ENCODE measurements at regions not wholly inside any gene's neighbourhood (a gene's known extent, or its start where the extent isn't known, plus 50 kb on each side); places are given as distances from the start of the nearest gene placed in this dataset.

DNA sequence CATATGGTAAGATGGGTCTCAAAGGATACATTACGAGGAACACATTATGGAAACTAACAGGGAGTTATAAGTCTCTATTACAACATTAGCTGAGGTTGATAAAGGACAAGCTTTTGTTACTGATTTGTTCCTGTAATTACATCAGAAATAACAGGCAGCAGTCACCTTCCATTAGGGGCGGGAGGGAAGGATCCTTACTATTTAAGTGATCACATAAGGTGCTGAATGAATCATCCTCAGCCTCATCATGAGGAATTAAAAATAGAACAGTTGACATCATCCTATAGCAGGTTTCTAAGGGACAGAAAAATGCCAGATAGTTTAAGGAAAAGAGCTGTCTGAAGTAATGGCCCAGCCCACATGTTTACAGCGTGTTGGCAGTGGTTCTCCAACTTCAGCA is 86.9 kb upstream of the MGAT5 start:
- POLR2A ChIA-PET, result interaction anchor here (0.9 to 1.3 kb wide), 4 partner anchors 9 to 45 kb away, joined by 3 to 5 read pairs (median 3); no protein-coding TSS in a partner anchor
- H3K9me3 Mint-ChIP-seq (ENCODE audit: unreplicated experiment), result no peaks in the 10 kb centered on the region

DNA sequence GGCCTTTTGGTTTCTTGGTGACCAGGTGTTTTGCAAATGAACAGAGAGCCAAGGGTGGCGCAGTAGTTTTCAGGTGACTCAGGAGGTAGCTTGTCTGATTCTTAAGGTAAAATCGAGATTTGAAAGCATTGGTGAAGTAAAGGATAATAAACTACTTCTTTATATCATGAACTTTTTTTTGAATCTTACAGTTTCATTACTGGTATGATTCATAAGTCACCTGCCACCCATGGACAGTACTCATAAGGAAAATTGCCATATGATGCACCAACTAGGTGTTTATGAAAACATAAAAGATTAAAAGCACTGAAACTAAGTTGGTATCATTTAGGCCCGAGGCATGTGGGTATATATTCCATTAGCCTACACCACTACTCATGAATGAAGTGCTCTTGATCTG is 84.1 kb upstream of the MGAT5 start:
- intact Hi-C loops (cut with micrococcal nuclease), result no loop called here
- TF ChIP-seq, protein P1, sequence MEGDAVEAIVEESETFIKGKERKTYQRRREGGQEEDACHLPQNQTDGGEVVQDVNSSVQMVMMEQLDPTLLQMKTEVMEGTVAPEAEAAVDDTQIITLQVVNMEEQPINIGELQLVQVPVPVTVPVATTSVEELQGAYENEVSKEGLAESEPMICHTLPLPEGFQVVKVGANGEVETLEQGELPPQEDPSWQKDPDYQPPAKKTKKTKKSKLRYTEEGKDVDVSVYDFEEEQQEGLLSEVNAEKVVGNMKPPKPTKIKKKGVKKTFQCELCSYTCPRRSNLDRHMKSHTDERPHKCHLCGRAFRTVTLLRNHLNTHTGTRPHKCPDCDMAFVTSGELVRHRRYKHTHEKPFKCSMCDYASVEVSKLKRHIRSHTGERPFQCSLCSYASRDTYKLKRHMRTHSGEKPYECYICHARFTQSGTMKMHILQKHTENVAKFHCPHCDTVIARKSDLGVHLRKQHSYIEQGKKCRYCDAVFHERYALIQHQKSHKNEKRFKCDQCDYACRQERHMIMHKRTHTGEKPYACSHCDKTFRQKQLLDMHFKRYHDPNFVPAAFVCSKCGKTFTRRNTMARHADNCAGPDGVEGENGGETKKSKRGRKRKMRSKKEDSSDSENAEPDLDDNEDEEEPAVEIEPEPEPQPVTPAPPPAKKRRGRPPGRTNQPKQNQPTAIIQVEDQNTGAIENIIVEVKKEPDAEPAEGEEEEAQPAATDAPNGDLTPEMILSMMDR (IDR thresholded peaks at IDR 0.05; ENCODE audit: unreplicated experiment), result no peak
- no peaks in the 10 kb centered on the region for H3K9me3 Mint-ChIP-seq (ENCODE audit: unreplicated experiment)
- ChIA-PET CTCF (no interaction called here), POLR2A (interaction anchor here (0.7 to 1.4 kb wide), 3 partner anchors 8 to 32 kb away, joined by 3 to 5 read pairs (median 3); no protein-coding TSS in a partner anchor)
- no peak overlapping the region for H3K27ac Mint-ChIP-seq (ENCODE audit: low read depth, unreplicated experiment)
- peaks cover 19% of the 10 kb centered on the region for H3K4me1 Mint-ChIP-seq (ENCODE audit: insufficient read depth, unreplicated experiment)
- no peak overlapping the region for H3K4me3 Mint-ChIP-seq (ENCODE audit: unreplicated experiment)
- no TSS peak for BruUV-seq (replicated peaks)
- no peaks in the 10 kb centered on the region for H3K27me3 Mint-ChIP-seq (ENCODE audit: insufficient read depth, unreplicated experiment)
- no peak for DNase-seq (ENCODE audit: unreplicated experiment)
- no peaks in the 10 kb centered on the region for H3K36me3 Mint-ChIP-seq (ENCODE audit: insufficient read depth, unreplicated experiment)

More for the DNA sequence above, 86.9 kb upstream of the MGAT5 start:
- no peaks in the 10 kb centered on the region for H3K36me3 Mint-ChIP-seq (ENCODE audit: insufficient read depth, unreplicated experiment)
- peak overlapping the region; percentile 63 for H3K27ac Mint-ChIP-seq (ENCODE audit: low read depth, unreplicated experiment)
- no peak for DNase-seq (ENCODE audit: unreplicated experiment)
- TF ChIP-seq, protein P1 (IDR thresholded peaks at IDR 0.05; ENCODE audit: unreplicated experiment), result no peak
- peaks cover 10% of the 10 kb centered on the region for H3K4me1 Mint-ChIP-seq (ENCODE audit: insufficient read depth, unreplicated experiment)
- H3K27me3 Mint-ChIP-seq (ENCODE audit: insufficient read depth, unreplicated experiment), result no peaks in the 10 kb centered on the region
- CTCF ChIA-PET, result no interaction called here
- intact Hi-C loops (cut with micrococcal nuclease), result no loop called here
- no peak overlapping the region for H3K4me3 Mint-ChIP-seq (ENCODE audit: unreplicated experiment)
- BruUV-seq (replicated peaks), result no TSS peak

DNA sequence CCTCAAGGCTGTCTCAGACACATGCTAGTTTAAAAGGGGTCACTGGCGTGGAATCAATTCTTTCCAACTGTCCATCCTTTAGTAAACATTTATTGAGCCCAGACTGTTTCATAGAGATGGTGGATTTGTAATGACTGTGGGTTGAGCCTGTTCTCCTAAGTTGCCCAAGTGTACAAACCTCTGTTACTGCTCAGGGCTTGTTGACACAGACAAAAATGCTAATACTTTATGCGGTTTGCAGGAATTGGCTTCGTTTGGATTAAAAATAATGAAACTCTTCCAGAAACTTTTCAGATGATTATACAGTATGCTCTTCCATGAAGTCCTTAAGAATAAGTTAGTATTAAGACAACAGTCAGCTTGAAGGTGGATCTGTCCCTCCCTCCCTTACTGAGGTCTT is 83.6 kb upstream of the MGAT5 start:
- no peaks in the 10 kb centered on the region for H3K9me3 Mint-ChIP-seq (ENCODE audit: unreplicated experiment)
- H3K27ac Mint-ChIP-seq (ENCODE audit: low read depth, unreplicated experiment), result no peak overlapping the region
- CTCF ChIA-PET, result interaction anchor here (2.0 kb wide), 1 partner anchor 52 kb away, joined by 6 read pairs; no protein-coding TSS in a partner anchor
- peaks cover 19% of the 10 kb centered on the region for H3K4me1 Mint-ChIP-seq (ENCODE audit: insufficient read depth, unreplicated experiment)
- H3K4me3 Mint-ChIP-seq (ENCODE audit: unreplicated experiment), result no peak overlapping the region
- no TSS peak for BruUV-seq (replicated peaks)
- intact Hi-C loops (cut with micrococcal nuclease), result no loop called here
- H3K27me3 Mint-ChIP-seq (ENCODE audit: insufficient read depth, unreplicated experiment), result no peaks in the 10 kb centered on the region
- no peaks in the 10 kb centered on the region for H3K36me3 Mint-ChIP-seq (ENCODE audit: insufficient read depth, unreplicated experiment)
- TF ChIP-seq, protein P1 (IDR thresholded peaks at IDR 0.05; ENCODE audit: unreplicated experiment), result no peak
- POLR2A ChIA-PET, result interaction anchor here (1.2 to 1.4 kb wide), 2 partner anchors 8 to 9 kb away, joined by 3 to 5 read pairs; no protein-coding TSS in a partner anchor
- no peak for DNase-seq (ENCODE audit: unreplicated experiment)

DNA sequence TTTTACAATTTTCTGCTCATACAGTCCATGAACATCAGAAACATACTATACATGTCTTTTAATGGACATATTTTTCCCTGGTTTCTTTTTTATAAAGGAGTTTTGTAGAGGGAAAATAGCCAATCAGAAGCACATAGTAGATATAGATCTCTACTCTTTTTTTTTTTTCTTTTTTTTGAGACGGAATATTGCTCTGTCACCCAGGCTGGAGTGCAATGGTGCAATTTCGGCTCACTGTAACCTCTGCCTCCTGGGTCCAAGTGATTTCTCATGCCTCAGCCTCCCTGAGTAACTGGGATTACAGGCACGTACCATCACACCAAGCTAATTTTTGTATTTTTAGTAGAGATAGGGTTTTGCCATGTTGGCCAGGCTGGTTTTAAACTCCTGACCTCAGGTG is 83.2 kb upstream of the MGAT5 start:
- H3K27me3 Mint-ChIP-seq (ENCODE audit: insufficient read depth, unreplicated experiment), result no peaks in the 10 kb centered on the region
- POLR2A ChIA-PET, result interaction anchor here (1.2 kb wide), 1 partner anchor 9 kb away, joined by 3 read pairs; no protein-coding TSS in a partner anchor

More for the DNA sequence above, 83.2 kb upstream of the MGAT5 start:
- CTCF ChIA-PET, result interaction anchor here (1.3 to 2.0 kb wide), 2 partner anchors 52 to 75 kb away, joined by 5 to 6 read pairs; no protein-coding TSS in a partner anchor
- TF ChIP-seq, protein P1 (IDR thresholded peaks at IDR 0.05; ENCODE audit: unreplicated experiment), result no peak
- no peak for DNase-seq (ENCODE audit: unreplicated experiment)
- H3K4me3 Mint-ChIP-seq (ENCODE audit: unreplicated experiment), result no peak overlapping the region
- no peaks in the 10 kb centered on the region for H3K36me3 Mint-ChIP-seq (ENCODE audit: insufficient read depth, unreplicated experiment)
- no peak overlapping the region for H3K27ac Mint-ChIP-seq (ENCODE audit: low read depth, unreplicated experiment)
- no peaks in the 10 kb centered on the region for H3K9me3 Mint-ChIP-seq (ENCODE audit: unreplicated experiment)
- no TSS peak for BruUV-seq (replicated peaks)
- peaks cover 20% of the 10 kb centered on the region for H3K4me1 Mint-ChIP-seq (ENCODE audit: insufficient read depth, unreplicated experiment)
- intact Hi-C loops (cut with micrococcal nuclease), result no loop called here
